HepG2 (cell line): ENCODE measurements at regions not wholly inside any gene's neighbourhood (a gene's known extent, or its start where the extent isn't known, plus 50 kb on each side); places are given as distances from the start of the nearest gene placed in this dataset.

Source experiments
- BCL6 ChIP-seq: IDR thresholded peaks from 2 replicates; pipeline ENCODE4 v1.6.1; 2016; ENCODE audit warnings: missing genetic modification reagents, missing compliant biosample characterization
- CBFB ChIP-seq: sonication (generic); formaldehyde crosslinking; IDR thresholded peaks from 2 replicates; pipeline ENCODE4 v1.4.0; 2020; ENCODE audit warnings: missing genetic modification reagents
- JUN ChIP-seq: sonication (generic); formaldehyde crosslinking; IDR thresholded peaks from 2 replicates; pipeline ENCODE4 v1.4.0; 2020; ENCODE audit warnings: mild to moderate bottlenecking, missing genetic modification reagents
- MED1 ChIP-seq: sonication (generic); formaldehyde crosslinking; IDR thresholded peaks from 2 replicates; pipeline ENCODE4 v1.4.0; 2020; ENCODE audit warnings: missing genetic modification reagents
- NFIC ChIP-seq: IDR thresholded peaks from 2 replicates; pipeline ENCODE4 v1.6.1; 2012; ENCODE audit warnings: mild to moderate bottlenecking, low read length, inconsistent platforms
- NR3C1 ChIP-seq: sonication (generic); formaldehyde crosslinking; IDR thresholded peaks from 2 replicates; pipeline ENCODE4 v1.4.0; 2020; ENCODE audit warnings: missing genetic modification reagents
- ZNF205 ChIP-seq: IDR thresholded peaks from 2 replicates; pipeline ENCODE4 v1.6.1; 2018; ENCODE audit warnings: missing biosample characterization, missing genetic modification reagents
- ZNF274 ChIP-seq: sonication (generic); formaldehyde crosslinking; IDR thresholded peaks from 2 replicates; pipeline ENCODE4 v1.5.1; 2020; ENCODE audit warnings: mild to moderate bottlenecking, missing genetic modification reagents
- ZNF337 ChIP-seq: sonication (generic); formaldehyde crosslinking; IDR thresholded peaks from 2 replicates; pipeline ENCODE4 v1.5.1; 2020; ENCODE audit warnings: missing genetic modification reagents, low read depth, mild to moderate bottlenecking, borderline replicate concordance
- ZNF572 ChIP-seq: sonication (generic); formaldehyde crosslinking; IDR thresholded peaks from 2 replicates; pipeline ENCODE4 v1.5.1; 2020; ENCODE audit warnings: mild to moderate bottlenecking, missing genetic modification reagents
- ZNF768 ChIP-seq: sonication (generic); formaldehyde crosslinking; IDR thresholded peaks from 2 replicates; pipeline ENCODE4 v1.4.0; 2020; ENCODE audit warnings: missing genetic modification reagents
- ZNF772 ChIP-seq: sonication (generic); formaldehyde crosslinking; IDR thresholded peaks from 2 replicates; pipeline ENCODE4 v1.5.0; 2020; ENCODE audit warnings: mild to moderate bottlenecking, missing genetic modification reagents
- TF ChIP-seq, protein P1 (sequence below), 2 experiments: fragments of 450-650 bp in 1 of 2; sonication (generic) in 1 of 2; formaldehyde crosslinking in 1 of 2; IDR thresholded peaks; 2 replicates each; pipeline versions ENCODE4 v1.6.1 to v1.8.0; 2016 to 2022; ENCODE audit warnings: antibody characterized with exemption in 1 of 2, mild to moderate bottlenecking in 1 of 2, missing genetic modification reagents in 1 of 2
- TF ChIP-seq, protein P2 (sequence below): sonication (generic); formaldehyde crosslinking; IDR thresholded peaks from 2 replicates; pipeline ENCODE4 v1.8.0; 2022; ENCODE audit warnings: missing genetic modification reagents, low read depth, mild to moderate bottlenecking, borderline replicate concordance
- TF ChIP-seq, protein P3 (sequence below): sonication (generic); formaldehyde crosslinking; IDR thresholded peaks from 2 replicates; pipeline ENCODE4 v1.5.1; 2020; ENCODE audit warnings: mild to moderate bottlenecking, missing genetic modification reagents, moderate library complexity
- TF ChIP-seq, protein P4 (sequence below), 2 experiments: sonication (generic) in 1 of 2; formaldehyde crosslinking in 1 of 2; IDR thresholded peaks; 2 replicates each; pipeline versions ENCODE4 v1.4.0 to v1.6.1; 2018 to 2020; ENCODE audit warnings: missing genetic modification reagents in 2 of 2, borderline replicate concordance in 1 of 2, low read depth in 1 of 2, mild to moderate bottlenecking in 1 of 2, missing biosample characterization in 1 of 2

DNA sequence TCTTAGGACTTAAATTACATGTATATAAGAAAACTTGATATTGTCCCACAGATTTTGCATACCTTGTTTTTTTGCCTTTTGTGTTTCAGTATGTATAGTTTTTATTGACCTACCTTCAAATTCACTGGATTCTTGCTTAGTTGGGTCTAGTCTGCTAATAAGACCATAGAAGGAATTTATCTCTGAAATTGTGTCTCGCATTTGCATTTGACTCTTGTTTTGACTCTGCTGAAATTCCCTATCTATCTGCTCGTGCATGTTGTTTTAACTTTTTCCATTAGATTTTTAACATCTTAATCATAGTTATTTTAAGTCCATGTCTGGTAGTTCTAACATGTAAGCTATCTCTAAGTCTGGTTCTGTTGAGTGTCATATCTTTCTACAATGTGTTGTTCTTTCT lies 163.9 kb downstream of the SCP2D1 start (continued):
- TF ChIP-seq, protein P1, sequence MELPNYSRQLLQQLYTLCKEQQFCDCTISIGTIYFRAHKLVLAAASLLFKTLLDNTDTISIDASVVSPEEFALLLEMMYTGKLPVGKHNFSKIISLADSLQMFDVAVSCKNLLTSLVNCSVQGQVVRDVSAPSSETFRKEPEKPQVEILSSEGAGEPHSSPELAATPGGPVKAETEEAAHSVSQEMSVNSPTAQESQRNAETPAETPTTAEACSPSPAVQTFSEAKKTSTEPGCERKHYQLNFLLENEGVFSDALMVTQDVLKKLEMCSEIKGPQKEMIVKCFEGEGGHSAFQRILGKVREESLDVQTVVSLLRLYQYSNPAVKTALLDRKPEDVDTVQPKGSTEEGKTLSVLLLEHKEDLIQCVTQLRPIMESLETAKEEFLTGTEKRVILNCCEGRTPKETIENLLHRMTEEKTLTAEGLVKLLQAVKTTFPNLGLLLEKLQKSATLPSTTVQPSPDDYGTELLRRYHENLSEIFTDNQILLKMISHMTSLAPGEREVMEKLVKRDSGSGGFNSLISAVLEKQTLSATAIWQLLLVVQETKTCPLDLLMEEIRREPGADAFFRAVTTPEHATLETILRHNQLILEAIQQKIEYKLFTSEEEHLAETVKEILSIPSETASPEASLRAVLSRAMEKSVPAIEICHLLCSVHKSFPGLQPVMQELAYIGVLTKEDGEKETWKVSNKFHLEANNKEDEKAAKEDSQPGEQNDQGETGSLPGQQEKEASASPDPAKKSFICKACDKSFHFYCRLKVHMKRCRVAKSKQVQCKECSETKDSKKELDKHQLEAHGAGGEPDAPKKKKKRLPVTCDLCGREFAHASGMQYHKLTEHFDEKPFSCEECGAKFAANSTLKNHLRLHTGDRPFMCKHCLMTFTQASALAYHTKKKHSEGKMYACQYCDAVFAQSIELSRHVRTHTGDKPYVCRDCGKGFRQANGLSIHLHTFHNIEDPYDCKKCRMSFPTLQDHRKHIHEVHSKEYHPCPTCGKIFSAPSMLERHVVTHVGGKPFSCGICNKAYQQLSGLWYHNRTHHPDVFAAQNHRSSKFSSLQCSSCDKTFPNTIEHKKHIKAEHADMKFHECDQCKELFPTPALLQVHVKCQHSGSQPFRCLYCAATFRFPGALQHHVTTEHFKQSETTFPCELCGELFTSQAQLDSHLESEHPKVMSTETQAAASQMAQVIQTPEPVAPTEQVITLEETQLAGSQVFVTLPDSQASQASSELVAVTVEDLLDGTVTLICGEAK (IDR thresholded peaks at IDR 0.05), result no peak
- TF ChIP-seq, protein P1 (CRISPR knock-in tag; IDR thresholded peaks at IDR 0.05), result no peak
- TF ChIP-seq ZNF274 (no peak), ZNF772 (no peak), MED1 (CRISPR knock-in tag) (no peak), JUN (CRISPR knock-in tag) (no peak), ZNF205 (CRISPR knock-in tag) (no peak), NR3C1 (no peak), ZNF572 (CRISPR knock-in tag) (no peak), CBFB (CRISPR knock-in tag) (no peak), NFIC (no peak), BCL6 (no peak), ZNF768 (CRISPR knock-in tag) (no peak), ZNF337 (CRISPR knock-in tag) (no peak)
- TF ChIP-seq, protein P2, sequence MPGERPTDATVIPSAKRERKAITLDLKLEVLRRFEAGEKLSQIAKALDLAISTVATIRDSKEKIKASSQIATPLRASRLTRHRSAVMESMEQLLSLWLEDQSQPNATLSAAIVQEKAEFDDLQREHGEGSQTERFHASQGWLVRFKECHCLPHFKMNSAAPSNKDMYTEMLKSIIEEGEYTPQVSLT (CRISPR knock-in tag), result no peak
- TF ChIP-seq, protein P3, sequence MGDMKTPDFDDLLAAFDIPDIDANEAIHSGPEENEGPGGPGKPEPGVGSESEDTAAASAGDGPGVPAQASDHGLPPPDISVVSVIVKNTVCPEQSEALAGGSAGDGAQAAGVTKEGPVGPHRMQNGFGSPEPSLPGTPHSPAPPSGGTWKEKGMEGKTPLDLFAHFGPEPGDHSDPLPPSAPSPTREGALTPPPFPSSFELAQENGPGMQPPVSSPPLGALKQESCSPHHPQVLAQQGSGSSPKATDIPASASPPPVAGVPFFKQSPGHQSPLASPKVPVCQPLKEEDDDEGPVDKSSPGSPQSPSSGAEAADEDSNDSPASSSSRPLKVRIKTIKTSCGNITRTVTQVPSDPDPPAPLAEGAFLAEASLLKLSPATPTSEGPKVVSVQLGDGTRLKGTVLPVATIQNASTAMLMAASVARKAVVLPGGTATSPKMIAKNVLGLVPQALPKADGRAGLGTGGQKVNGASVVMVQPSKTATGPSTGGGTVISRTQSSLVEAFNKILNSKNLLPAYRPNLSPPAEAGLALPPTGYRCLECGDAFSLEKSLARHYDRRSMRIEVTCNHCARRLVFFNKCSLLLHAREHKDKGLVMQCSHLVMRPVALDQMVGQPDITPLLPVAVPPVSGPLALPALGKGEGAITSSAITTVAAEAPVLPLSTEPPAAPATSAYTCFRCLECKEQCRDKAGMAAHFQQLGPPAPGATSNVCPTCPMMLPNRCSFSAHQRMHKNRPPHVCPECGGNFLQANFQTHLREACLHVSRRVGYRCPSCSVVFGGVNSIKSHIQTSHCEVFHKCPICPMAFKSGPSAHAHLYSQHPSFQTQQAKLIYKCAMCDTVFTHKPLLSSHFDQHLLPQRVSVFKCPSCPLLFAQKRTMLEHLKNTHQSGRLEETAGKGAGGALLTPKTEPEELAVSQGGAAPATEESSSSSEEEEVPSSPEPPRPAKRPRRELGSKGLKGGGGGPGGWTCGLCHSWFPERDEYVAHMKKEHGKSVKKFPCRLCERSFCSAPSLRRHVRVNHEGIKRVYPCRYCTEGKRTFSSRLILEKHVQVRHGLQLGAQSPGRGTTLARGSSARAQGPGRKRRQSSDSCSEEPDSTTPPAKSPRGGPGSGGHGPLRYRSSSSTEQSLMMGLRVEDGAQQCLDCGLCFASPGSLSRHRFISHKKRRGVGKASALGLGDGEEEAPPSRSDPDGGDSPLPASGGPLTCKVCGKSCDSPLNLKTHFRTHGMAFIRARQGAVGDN (CRISPR knock-in tag), result no peak
- TF ChIP-seq, protein P4, sequence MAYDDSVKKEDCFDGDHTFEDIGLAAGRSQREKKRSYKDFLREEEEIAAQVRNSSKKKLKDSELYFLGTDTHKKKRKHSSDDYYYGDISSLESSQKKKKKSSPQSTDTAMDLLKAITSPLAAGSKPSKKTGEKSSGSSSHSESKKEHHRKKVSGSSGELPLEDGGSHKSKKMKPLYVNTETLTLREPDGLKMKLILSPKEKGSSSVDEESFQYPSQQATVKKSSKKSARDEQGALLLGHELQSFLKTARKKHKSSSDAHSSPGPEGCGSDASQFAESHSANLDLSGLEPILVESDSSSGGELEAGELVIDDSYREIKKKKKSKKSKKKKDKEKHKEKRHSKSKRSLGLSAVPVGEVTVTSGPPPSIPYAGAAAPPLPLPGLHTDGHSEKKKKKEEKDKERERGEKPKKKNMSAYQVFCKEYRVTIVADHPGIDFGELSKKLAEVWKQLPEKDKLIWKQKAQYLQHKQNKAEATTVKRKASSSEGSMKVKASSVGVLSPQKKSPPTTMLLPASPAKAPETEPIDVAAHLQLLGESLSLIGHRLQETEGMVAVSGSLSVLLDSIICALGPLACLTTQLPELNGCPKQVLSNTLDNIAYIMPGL (CRISPR knock-in tag; IDR thresholded peaks at IDR 0.05; ENCODE audit: borderline replicate concordance in 1 of 2, low read depth in 1 of 2), result no peak
- TF ChIP-seq, all 625 proteins: peak for 0
